Aorta (tissue), 5 donors: ENCODE measurements at regions not wholly inside any gene's neighbourhood (a gene's known extent, or its start where the extent isn't known, plus 50 kb on each side); places are given as distances from the start of the nearest gene placed in this dataset.
"Not testable (repeated sequence)": the region's sequence is repeated elsewhere in the genome, so short reads cannot be mapped to it uniquely, and the experiment has no call there.

Experiments
- ATAC-seq: fragments of 200-7000 bp; cut with Tn5 transposase; one replicate; pipeline ENCODE4 v1.9.1; 2022; ENCODE audit warnings: moderate library complexity; ENCODE audit not compliant: low FRiP score
- DNase-seq, 2 donors: peaks; one replicate each; pipeline ENCODE4 v3.0.0-alpha.2; 2020
- H3K27ac ChIP-seq, 2 donors: one replicate each; pipeline ENCODE4 v1.5.1; 2013; ENCODE audit warnings: low read length in 2 of 2, mild to moderate bottlenecking in 2 of 2, moderate library complexity in 2 of 2, control low read depth in 1 of 2, inconsistent platforms in 1 of 2, low read depth in 1 of 2
- H3K27me3 ChIP-seq, 2 donors: one replicate each; pipeline ENCODE4 v1.6.1; 2013; ENCODE audit warnings: control low read depth in 1 of 2, low read length in 1 of 2, mild to moderate bottlenecking in 1 of 2, moderate library complexity in 1 of 2; ENCODE audit not compliant: insufficient read depth in 2 of 2, control insufficient read depth in 1 of 2
- H3K36me3 ChIP-seq, 2 donors: one replicate each; pipeline ENCODE4 v1.6.1; 2013; ENCODE audit warnings: control low read depth in 1 of 2, low read length in 1 of 2, mild to moderate bottlenecking in 1 of 2; ENCODE audit not compliant: insufficient read depth in 2 of 2, control insufficient read depth in 1 of 2
- H3K4me1 ChIP-seq, 2 donors: one replicate each; pipeline ENCODE4 v1.6.1; 2013; ENCODE audit warnings: low read length in 2 of 2, control low read depth in 1 of 2, mild to moderate bottlenecking in 1 of 2, moderate library complexity in 1 of 2; ENCODE audit not compliant: insufficient read depth in 2 of 2, control insufficient read depth in 1 of 2
- H3K4me3 ChIP-seq, 2 donors: one replicate each; pipeline ENCODE4 v1.5.1; 2013; ENCODE audit warnings: low read length in 2 of 2, control low read depth in 1 of 2, mild to moderate bottlenecking in 1 of 2
- H3K9me3 ChIP-seq: one replicate; pipeline ENCODE4 v1.6.1; 2013; ENCODE audit warnings: mild to moderate bottlenecking, low read length; ENCODE audit not compliant: control insufficient read depth
- WGBS, 2 donors: extraction: QIAGEN DNeasy Blood & Tissue Kit; methylation state at CpG; one replicate each; pipeline ENCODE4 v1.1.7; 2013; 5-methylcytosine and 5-hydroxymethylcytosine counted together
- intact Hi-C, 2 donors: fragments of 100-400 bp; cut with DNase I; formaldehyde crosslinking; loops; one replicate each; pipeline versions ENCODE4 v1.14.2 to v1.15.0; 2022
- donor health status: healthy with polysubstance abuse.
- donor health status: Bipolar disorder and iron deficiency.
- donor health status: DM: no; HTN: no; CAD: no.
- donor health status: DM: no; HTN: no; CAD: no.
- donor health status: DM: yes; HTN: yes; CAD: no.

DNA sequence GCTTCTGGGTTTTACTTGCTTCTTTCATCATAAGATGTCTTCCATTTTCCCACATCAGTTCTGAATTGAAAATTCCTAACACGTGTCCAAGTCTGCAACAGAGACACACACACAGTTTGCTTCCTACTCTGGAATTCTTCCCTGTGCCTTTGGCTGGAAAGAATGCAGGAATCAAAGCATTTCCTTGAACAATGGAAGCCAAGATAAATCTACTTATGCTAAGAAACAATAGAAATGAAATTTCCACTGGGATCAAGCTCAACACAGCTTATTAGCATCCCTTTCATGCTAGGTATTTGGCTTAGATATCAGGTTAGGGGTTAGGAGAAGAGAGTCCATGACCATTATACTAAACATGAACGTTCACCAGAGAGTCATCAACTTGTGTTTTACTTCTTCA is 101.1 kb upstream of the SCAF8 start:
- DNase-seq (no peak), ATAC-seq (no peak)
- Histone ChIP-seq H3K4me3 (no peak overlapping the region), H3K27ac (no peak overlapping the region), H3K36me3 (no peaks in the 10 kb centered on the region), H3K27me3 (no peaks in the 10 kb centered on the region), H3K9me3 (no peaks in the 10 kb centered on the region), H3K4me1 (no peaks in the 10 kb centered on the region)
- intact Hi-C loops: no loop called here
- WGBS, 2 donors: 12 to 13% methylated on average over 2 of the region's 2 CpGs

DNA sequence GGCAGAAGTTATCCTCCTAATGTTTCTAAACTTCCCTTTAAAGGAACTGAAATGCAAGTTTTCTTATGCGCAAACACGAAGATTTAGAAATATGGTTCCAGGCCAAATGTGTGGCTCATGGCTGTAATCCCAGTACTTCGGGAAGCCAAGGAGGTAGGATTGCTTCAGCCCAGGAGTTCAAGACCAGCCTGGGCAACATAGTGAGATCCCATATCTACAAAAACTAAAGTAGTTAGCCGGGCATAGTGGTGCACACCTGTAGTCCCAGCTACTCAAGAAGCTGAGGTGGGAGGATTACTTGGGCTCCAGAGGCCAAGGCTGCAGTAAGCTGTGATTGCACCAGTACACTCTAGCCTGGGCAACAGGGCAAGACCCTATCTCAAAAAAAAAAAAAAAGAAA is 95.8 kb upstream of the SCAF8 start:
- H3K27me3 ChIP-seq: no peaks in the 10 kb centered on the region
- intact Hi-C loops: no loop called here
- H3K9me3 ChIP-seq: no peaks in the 10 kb centered on the region
- H3K4me3 ChIP-seq: no peak overlapping the region
- no peak overlapping the region for H3K27ac ChIP-seq
- no peaks in the 10 kb centered on the region for H3K4me1 ChIP-seq
- ATAC-seq (no peak), DNase-seq (no peak)
- H3K36me3 ChIP-seq: no peaks in the 10 kb centered on the region
- WGBS, 2 donors: 79 to 84% methylated on average over 4 of the region's 4 CpGs

DNA sequence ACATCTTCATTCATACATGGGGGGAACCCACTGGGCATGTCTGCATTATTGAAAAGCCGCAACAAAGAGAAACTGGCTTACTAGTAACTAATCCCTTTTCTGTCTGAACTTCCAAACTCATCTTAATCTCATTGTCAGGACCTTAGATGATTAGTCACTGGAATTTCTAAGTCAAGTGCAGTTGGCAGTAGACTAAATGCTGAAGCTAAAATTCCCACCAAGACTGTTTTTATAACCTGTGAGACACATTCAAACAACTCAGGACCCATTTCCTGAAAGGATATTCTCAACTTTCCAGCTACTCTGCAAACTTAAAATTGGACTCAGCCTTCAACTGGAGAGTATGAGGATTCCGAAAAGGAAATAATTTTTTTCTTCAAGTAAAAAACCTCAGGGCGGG is 94.8 kb upstream of the SCAF8 start:
- no peaks in the 10 kb centered on the region for H3K36me3 ChIP-seq
- WGBS, 2 donors: 56 to 61% methylated on average over 3 of the region's 3 CpGs
- DNase-seq: no peak
- H3K4me1 ChIP-seq: no peaks in the 10 kb centered on the region
- no peaks in the 10 kb centered on the region for H3K9me3 ChIP-seq
- no peaks in the 10 kb centered on the region for H3K27me3 ChIP-seq
- ATAC-seq: no peak
- no peak overlapping the region for H3K27ac ChIP-seq
- intact Hi-C loops: no loop called here
- no peak overlapping the region for H3K4me3 ChIP-seq

DNA sequence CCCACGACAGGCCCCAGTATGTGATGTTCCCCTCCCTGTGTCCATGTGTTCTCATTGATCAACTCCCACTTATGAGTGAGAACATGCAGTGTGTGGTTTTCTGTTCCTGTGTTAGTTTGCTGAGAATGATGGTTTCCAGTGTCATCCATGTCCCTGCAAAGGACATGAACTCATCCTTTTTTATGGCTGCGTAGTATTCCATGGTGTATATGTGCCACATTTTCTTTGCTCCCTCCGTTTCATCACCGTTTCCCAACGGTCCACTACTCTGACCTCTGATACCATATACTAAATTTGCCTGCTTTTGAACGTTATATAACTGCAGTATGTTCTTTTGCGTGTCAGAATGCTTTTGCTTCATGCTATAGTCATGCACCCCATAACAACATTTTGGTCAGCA is 94.0 kb upstream of the SCAF8 start:
- H3K27ac ChIP-seq, ATAC-seq, H3K4me3 ChIP-seq, H3K27me3 ChIP-seq, H3K4me1 ChIP-seq, H3K9me3 ChIP-seq, intact Hi-C loops, H3K36me3 ChIP-seq, DNase-seq: not testable (repeated sequence)
- 88 to 95% methylated on average over 7 of the region's 7 CpGs for WGBS, 2 donors

DNA sequence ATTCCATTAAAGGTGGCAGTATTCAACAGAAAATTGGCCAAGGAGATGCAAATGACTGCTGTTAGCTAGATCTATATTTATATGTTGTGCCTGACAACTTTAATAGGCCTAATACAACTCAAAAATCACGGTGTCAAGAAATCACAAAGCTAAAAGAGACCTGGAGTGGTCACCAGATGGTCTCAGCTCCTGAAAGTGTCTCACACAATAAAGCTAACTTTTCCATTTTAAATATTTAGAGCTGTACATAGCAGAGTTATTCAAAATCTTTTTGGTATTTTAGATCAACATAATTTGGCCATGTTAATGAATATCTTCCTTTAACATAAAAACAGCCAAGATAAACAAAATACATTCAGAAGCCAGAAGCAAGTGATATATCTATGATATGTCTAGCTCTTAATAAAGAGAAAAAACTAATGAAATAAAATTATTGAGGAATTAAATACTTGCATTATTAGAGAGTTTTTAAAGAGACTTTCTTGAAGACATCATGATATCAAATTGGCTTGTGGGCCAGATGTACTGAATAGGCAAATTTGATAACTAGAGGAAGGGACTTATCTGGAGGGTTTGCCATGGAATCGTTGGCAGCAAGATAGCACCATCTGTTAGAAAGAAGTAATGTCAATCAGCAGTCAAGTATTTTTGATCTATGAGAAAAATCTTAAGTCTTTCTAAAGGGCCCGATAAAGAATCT is 84.9 kb upstream of the SCAF8 start:
- 20 to 35% methylated on average over 3 of the region's 3 CpGs for WGBS, 2 donors

DNA sequence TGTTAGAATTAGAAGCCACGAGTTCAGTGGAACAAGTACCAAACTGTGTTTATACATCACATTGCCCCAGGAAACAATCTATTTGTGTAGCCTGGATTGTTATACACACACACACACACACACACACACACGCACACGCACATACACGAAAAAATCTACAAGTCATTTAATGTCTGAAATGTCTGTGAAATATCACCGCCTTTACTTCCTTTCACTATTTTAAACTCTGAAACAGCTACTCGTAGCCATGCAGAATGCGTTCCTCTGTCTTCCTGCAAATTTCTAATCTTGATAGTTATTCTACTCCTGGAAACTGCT is 84.4 kb upstream of the SCAF8 start:
- Histone ChIP-seq H3K4me3 (no peak overlapping the region), H3K27ac (no peak overlapping the region), H3K36me3 (no peaks in the 10 kb centered on the region), H3K9me3 (no peaks in the 10 kb centered on the region), H3K4me1 (peaks cover 2 to 4% of the 10 kb centered on the region in 2 donors), H3K27me3 (no peaks in the 10 kb centered on the region)
- intact Hi-C loops: no loop called here
- no peak for DNase-seq
- ATAC-seq: no peak
- WGBS, 2 donors: 14 to 21% methylated on average over 7 of the region's 7 CpGs

More for the DNA sequence above, 84.9 kb upstream of the SCAF8 start:
- peak overlapping the region in 1 of 2 donors; percentile 19 for H3K27ac ChIP-seq
- no peaks in the 10 kb centered on the region for H3K27me3 ChIP-seq
- no peak for ATAC-seq
- peaks cover 2 to 3% of the 10 kb centered on the region in 2 donors for H3K4me1 ChIP-seq
- DNase-seq: no peak
- no peaks in the 10 kb centered on the region for H3K9me3 ChIP-seq
- no peak overlapping the region for H3K4me3 ChIP-seq
- intact Hi-C loops: no loop called here
- no peaks in the 10 kb centered on the region for H3K36me3 ChIP-seq

DNA sequence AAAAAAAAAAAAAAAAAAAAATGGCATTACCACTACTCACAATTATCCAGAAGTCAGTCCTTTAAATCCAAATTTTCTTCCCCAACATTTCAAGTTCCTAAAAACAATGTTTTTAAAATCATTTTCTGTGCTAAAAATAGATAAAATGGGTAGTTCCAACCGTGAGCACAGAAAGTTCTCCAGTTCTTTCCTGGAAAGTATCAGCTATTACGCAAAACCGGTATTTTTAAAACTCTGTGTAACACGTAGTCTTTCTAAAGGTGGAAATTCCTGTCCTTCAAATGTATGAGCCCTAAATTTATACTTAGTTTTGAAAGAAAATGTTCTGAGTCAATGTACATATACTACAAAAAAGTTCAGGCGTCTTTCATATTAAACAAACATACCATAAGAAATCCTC is 83.5 kb upstream of the SCAF8 start:
- no peaks in the 10 kb centered on the region for H3K9me3 ChIP-seq
- no peak overlapping the region for H3K27ac ChIP-seq
- peak; percentile 72 for ATAC-seq
- H3K36me3 ChIP-seq: no peaks in the 10 kb centered on the region
- intact Hi-C loops: loop anchor here (5.0 to 10.0 kb wide), 2 partner anchors 135 to 137 kb away; partner anchors contain the start of gene CNKSR3 (in 2 of the 2)
- H3K4me3 ChIP-seq: no peak overlapping the region
- peaks cover 2 to 4% of the 10 kb centered on the region in 2 donors for H3K4me1 ChIP-seq
- DNase-seq: no peak
- H3K27me3 ChIP-seq: no peaks in the 10 kb centered on the region
- WGBS, 2 donors: 2 to 4% methylated on average over 5 of the region's 5 CpGs

DNA sequence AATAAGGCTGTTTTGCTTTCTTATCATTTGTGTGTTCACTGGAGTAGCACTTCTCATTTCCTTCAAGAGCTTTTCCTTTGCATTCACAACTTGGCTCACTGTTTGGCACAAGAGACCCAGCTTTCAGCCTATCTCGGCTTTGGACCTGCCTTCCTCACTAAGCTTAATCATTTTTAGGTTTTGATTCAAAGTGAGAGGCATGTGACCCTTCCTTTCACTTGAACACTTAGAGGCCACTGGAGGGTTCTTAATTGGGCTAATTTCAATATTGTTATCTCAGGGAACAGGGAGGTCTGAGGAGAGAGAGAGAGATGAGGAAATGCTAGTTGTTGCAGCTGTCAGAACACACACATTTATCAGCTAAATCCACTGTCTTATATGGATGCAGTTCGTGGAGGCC is 82.9 kb upstream of the SCAF8 start:
- no peaks in the 10 kb centered on the region for H3K27me3 ChIP-seq
- ATAC-seq: no peak
- no peak for DNase-seq
- H3K27ac ChIP-seq: peak overlapping the region in 1 of 2 donors; percentile 59
- intact Hi-C loops: loop anchor here (5.0 to 10.0 kb wide), 2 partner anchors 136 to 138 kb away; partner anchors contain the start of gene CNKSR3 (in 2 of the 2)
- 39 to 40% methylated on average over 2 of the region's 2 CpGs for WGBS, 2 donors
- H3K36me3 ChIP-seq: no peaks in the 10 kb centered on the region
- H3K4me3 ChIP-seq: no peak overlapping the region
- no peaks in the 10 kb centered on the region for H3K9me3 ChIP-seq
- peaks cover 2 to 4% of the 10 kb centered on the region in 2 donors for H3K4me1 ChIP-seq

DNA sequence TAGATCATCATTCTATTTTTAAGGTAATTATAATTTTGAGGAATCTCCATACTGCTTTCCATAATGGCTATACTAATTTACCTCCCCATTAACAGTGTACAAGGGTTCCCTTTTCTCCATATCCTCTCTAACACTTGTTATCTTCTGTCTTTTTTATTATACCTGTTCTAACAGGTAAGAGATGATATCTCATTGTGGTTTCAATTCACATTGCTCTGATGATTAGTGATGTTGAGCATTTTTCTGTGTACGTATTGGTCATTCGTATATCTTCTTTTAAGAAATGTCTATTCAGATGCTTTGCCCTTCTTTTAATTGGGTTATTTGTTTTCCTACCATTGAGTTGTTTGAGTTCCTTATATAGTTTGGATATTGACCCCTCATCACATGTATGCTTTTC is 81.6 kb upstream of the SCAF8 start:
- WGBS, 2 donors: 99 to 100% methylated on average over 2 of the region's 2 CpGs
- Histone ChIP-seq H3K4me1 (peaks cover 2 to 4% of the 10 kb centered on the region in 2 donors), H3K36me3 (no peaks in the 10 kb centered on the region), H3K27me3 (no peaks in the 10 kb centered on the region), H3K4me3 (no peak overlapping the region), H3K27ac (no peak overlapping the region), H3K9me3 (no peaks in the 10 kb centered on the region)
- ATAC-seq: no peak
- DNase-seq: no peak
- intact Hi-C loops: loop anchor here (5.0 to 10.0 kb wide), 2 partner anchors 137 to 139 kb away; partner anchors contain the start of gene CNKSR3 (in 2 of the 2)
